AG04450 (cell line): ENCODE measurements at regions not wholly inside any gene's neighbourhood (a gene's known extent, or its start where the extent isn't known, plus 50 kb on each side); places are given as distances from the start of the nearest gene placed in this dataset.

Source experiments
- CTCF ChIA-PET: fragments of 300-600, 350-600 bp; formaldehyde crosslinking; extraction: SDS; loops from one replicate; lab custom pipeline; 2022; ENCODE audit warnings: antibody characterized with exemption, inconsistent platforms; lab: Charles Lee
- POLR2A ChIA-PET: fragments of 350-600 bp; formaldehyde crosslinking; extraction: SDS; loops from one replicate; lab custom pipeline; 2021; ENCODE audit warnings: antibody characterized with exemption, inconsistent platforms; lab: Yijun Ruan, JAX
- DNase-seq: peaks from one replicate; pipeline ENCODE4 v3.0.0-alpha.2; 2011; ENCODE audit warnings: low read depth, low spot score
- H3K27ac ChIP-seq: one replicate; pipeline ENCODE4 v1.5.1; 2012; ENCODE audit warnings: low read depth, low read length, control low read depth
- H3K27me3 ChIP-seq: one replicate; pipeline ENCODE4 v1.6.0; 2012; ENCODE audit warnings: low read length; ENCODE audit not compliant: control insufficient read depth, insufficient read depth
- H3K4me3 ChIP-seq: 2 replicates; pipeline ENCODE4 v1.5.1; 2011; ENCODE audit warnings: mild to moderate bottlenecking, low read depth, low read length, control low read depth
- H3K9me3 ChIP-seq: 2 replicates; pipeline ENCODE4 v1.5.1; 2012; ENCODE audit warnings: low read length; ENCODE audit not compliant: control insufficient read depth, insufficient read depth
- TF ChIP-seq, protein P1 (sequence below): IDR thresholded peaks from 2 replicates; pipeline ENCODE4 v1.5.1; 2011; ENCODE audit warnings: low read depth, low read length, control low read depth, inconsistent platforms

DNA sequence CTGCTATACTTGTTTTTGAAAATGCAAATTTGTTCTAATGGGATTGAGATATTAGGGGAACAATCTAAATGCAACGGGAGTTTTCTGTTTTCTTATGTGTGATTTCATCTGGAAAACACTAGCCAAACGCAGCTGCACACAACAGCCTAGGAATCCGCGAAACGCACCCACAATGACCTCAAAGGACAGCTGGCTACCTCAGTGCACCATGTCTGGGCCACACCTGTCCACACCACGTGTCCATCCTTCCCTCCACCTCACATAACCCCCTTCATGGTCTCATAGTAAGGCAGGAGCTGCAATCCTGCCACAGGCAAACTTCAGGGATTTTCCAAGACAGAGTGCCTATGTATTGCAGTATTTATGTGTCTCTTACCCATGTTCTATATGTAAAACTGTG, 382.5 kb upstream of the PRKCQ start:
- Histone ChIP-seq H3K27ac (no peak overlapping the region), H3K27me3 (peaks cover 5% of the 10 kb centered on the region), H3K9me3 (no peaks in the 10 kb centered on the region), H3K4me3 (no peak overlapping the region)
- TF ChIP-seq, protein P1, sequence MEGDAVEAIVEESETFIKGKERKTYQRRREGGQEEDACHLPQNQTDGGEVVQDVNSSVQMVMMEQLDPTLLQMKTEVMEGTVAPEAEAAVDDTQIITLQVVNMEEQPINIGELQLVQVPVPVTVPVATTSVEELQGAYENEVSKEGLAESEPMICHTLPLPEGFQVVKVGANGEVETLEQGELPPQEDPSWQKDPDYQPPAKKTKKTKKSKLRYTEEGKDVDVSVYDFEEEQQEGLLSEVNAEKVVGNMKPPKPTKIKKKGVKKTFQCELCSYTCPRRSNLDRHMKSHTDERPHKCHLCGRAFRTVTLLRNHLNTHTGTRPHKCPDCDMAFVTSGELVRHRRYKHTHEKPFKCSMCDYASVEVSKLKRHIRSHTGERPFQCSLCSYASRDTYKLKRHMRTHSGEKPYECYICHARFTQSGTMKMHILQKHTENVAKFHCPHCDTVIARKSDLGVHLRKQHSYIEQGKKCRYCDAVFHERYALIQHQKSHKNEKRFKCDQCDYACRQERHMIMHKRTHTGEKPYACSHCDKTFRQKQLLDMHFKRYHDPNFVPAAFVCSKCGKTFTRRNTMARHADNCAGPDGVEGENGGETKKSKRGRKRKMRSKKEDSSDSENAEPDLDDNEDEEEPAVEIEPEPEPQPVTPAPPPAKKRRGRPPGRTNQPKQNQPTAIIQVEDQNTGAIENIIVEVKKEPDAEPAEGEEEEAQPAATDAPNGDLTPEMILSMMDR: no peak
- no peak for DNase-seq
- ChIA-PET CTCF (no interaction called here), POLR2A (no interaction called here)

DNA sequence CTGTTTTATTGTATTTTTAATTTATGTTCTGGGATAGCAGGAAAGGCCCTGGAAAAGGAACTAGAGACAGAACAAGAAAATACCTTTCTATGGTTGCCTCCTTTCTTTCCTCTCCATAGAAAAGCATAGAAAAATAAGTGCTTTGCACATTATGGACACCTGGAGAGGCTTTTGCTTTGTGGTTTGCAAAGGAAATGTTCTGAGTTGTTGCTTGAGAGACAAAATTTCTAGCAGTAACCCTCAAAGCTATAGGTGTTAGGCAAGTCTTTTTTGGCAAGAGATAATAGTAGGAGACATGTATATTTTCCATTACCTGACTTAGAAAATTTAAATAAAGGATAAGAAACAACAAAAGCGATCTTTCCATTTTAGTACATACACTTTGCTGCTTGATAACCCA, 378.6 kb upstream of the PRKCQ start:
- TF ChIP-seq, protein P1: no peak
- POLR2A ChIA-PET: no interaction called here
- H3K4me3 ChIP-seq: no peak overlapping the region
- no peaks in the 10 kb centered on the region for H3K9me3 ChIP-seq
- no peak for DNase-seq
- H3K27me3 ChIP-seq: peaks cover 5% of the 10 kb centered on the region
- no peak overlapping the region for H3K27ac ChIP-seq
- CTCF ChIA-PET: no interaction called here

DNA sequence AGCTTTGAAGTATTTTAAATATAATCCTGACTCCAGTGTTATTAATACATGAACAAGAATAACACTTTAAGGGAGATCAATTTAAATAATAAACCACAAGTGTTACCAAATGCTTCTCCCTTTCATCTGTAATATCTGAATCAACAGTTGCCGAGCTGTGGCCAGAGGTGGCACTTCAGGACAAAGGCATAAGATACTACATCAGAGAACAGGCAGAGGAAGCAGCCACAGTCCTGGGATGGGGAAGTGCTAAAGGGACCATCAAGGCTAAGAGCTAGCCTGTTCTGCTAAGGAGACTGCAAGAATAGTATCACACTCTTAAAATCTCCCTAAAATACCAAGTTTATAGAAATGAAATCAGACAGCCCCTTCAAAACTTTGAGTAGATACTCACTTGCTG, 378.2 kb upstream of the PRKCQ start:
- TF ChIP-seq, protein P1: no peak
- H3K27me3 ChIP-seq: peaks cover 5% of the 10 kb centered on the region
- H3K9me3 ChIP-seq: no peaks in the 10 kb centered on the region
- no peak for DNase-seq
- ChIA-PET CTCF (no interaction called here), POLR2A (no interaction called here)
- H3K27ac ChIP-seq: no peak overlapping the region
- H3K4me3 ChIP-seq: no peak overlapping the region

DNA sequence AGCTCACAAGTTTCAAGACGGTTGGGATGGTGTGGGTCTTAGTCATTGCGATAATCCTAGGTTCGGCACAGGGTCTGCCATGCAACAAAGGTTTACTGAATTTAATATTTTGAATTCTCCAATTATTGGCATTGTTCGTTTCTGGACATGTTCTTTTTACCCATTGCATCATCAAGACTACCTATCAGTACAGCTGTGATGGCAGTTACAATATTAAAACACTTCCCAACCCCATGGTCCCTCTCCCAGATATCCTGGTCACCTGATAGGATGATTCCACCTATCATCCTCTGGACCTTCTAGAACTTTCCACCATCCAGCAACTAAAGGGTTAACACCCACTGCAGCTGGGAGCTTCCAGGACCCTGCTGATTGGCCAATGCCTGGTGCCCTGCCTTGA, 377.8 kb upstream of the PRKCQ start:
- DNase-seq: no peak
- TF ChIP-seq, protein P1: no peak
- CTCF ChIA-PET: no interaction called here
- H3K27ac ChIP-seq: no peak overlapping the region
- H3K27me3 ChIP-seq: peaks cover 5% of the 10 kb centered on the region
- H3K9me3 ChIP-seq: no peaks in the 10 kb centered on the region
- H3K4me3 ChIP-seq: no peak overlapping the region
- POLR2A ChIA-PET: no interaction called here

DNA sequence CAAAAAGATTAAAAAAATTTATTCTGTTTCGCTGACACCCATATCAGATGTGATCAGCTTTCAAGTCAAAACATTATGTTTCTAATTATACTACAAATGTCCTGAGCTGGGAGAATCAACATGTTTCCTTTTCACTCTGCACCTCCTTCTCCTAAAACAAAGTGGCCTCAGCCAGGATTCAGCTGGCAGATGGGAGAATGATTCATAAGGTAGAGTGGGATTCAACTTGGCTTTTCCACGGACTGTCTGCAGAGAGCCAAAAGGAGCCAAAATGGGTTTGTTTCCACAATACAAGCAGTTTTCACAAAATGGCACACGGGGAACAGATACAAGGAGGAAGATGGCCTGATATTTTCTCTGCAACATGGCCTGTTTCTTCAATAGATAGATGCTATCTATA, 376.5 kb upstream of the PRKCQ start:
- DNase-seq: no peak
- ChIA-PET CTCF (no interaction called here), POLR2A (no interaction called here)
- no peak overlapping the region for H3K4me3 ChIP-seq
- H3K27me3 ChIP-seq: peaks cover 5% of the 10 kb centered on the region
- H3K27ac ChIP-seq: no peak overlapping the region
- TF ChIP-seq, protein P1: no peak
- no peaks in the 10 kb centered on the region for H3K9me3 ChIP-seq
